ENCODE measurements at regions not wholly inside any gene's neighbourhood (a gene's known extent, or its start where the extent isn't known, plus 50 kb on each side); places are given as distances from the start of the nearest gene placed in this dataset.

DNA sequence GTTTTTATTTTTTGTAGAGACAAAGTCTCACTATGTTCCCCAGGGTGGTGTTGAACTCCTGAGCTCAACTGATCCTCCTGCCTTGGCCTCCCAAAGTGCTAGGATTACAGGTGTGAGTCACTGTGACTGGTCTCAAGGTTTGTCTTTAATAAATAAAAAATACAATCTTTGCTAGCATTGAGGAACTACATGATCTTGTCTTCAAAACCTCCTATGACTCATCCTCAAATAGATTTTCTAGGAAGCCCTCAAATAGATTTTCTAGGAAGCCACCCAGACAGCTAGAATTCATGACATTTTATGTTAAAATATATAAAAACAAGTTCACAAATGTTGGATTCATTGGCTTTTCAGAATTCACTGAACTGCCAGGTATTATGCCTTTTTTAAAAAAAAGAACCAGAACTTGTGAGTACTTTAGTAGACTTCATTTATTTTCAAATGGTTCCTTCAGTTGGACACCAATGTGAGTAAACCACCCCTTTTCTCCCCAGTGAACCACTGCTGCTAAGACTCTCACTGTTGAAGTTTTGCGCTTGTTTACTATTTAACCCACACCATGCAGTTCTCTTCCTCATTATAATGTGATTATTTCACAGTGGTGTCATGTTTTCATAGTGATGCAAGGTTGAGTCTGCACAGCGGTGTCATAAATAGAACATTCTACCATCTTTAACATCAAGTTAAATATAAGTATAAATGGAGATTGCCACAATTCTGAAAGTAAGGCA lies 303.9 kb downstream of the CASP12 start:
- TF ChIP-seq, protein P1, sequence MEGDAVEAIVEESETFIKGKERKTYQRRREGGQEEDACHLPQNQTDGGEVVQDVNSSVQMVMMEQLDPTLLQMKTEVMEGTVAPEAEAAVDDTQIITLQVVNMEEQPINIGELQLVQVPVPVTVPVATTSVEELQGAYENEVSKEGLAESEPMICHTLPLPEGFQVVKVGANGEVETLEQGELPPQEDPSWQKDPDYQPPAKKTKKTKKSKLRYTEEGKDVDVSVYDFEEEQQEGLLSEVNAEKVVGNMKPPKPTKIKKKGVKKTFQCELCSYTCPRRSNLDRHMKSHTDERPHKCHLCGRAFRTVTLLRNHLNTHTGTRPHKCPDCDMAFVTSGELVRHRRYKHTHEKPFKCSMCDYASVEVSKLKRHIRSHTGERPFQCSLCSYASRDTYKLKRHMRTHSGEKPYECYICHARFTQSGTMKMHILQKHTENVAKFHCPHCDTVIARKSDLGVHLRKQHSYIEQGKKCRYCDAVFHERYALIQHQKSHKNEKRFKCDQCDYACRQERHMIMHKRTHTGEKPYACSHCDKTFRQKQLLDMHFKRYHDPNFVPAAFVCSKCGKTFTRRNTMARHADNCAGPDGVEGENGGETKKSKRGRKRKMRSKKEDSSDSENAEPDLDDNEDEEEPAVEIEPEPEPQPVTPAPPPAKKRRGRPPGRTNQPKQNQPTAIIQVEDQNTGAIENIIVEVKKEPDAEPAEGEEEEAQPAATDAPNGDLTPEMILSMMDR (IDR thresholded peaks at IDR 0.05), result no peak
- TF ChIP-seq POLR2A (IDR thresholded peaks at IDR 0.05) (no peak), POLR2AphosphoS5 (IDR thresholded peaks at IDR 0.05) (no peak)
